ENCODE measurements at regions not wholly inside any gene's neighbourhood (a gene's known extent, or its start where the extent isn't known, plus 50 kb on each side); places are given as distances from the start of the nearest gene placed in this dataset.

- no peak overlapping the region for H3K9ac ChIP-seq (replicated peaks; ENCODE audit: extremely low read depth, insufficient read depth, low read length)
- H3K9me1 ChIP-seq (replicated peaks; ENCODE audit: control insufficient read depth, extremely low read depth, insufficient read depth, low read length): no peaks in the 10 kb centered on the region
- H4K20me1 ChIP-seq (replicated peaks; ENCODE audit: control insufficient read depth, extremely low read depth, insufficient read depth, low read length): no peaks in the 10 kb centered on the region
- DNase-seq (ENCODE audit: low read depth, low spot score): peak; percentile 84
- ChIA-PET CTCF (interaction anchor here (1.4 kb wide), 1 partner anchor 11 kb away, joined by 6 read pairs; no protein-coding TSS in a partner anchor), POLR2A (no interaction called here)
- no peak for TF ChIP-seq EZH2 (IDR thresholded peaks at IDR 0.05; ENCODE audit: borderline replicate concordance, low read depth, low read length, severe bottlenecking)
- TF ChIP-seq CTCF (IDR thresholded peaks at IDR 0.05; ENCODE audit: extremely low read depth in 1 of 2, insufficient read depth in 1 of 2, low read depth in 1 of 2, low read length in 2 of 2): no peak
- TF ChIP-seq FOS (IDR thresholded peaks at IDR 0.05; ENCODE audit: borderline replicate concordance, insufficient read depth, low read length): no peak
- no peak for TF ChIP-seq MAX (IDR thresholded peaks at IDR 0.05; ENCODE audit: insufficient read depth, insufficient read length)
- no peaks in the 10 kb centered on the region for H3K4me1 ChIP-seq (ENCODE audit: control insufficient read depth, extremely low read depth, insufficient read depth, low read length)
- FAIRE-seq: no peak
- no peaks in the 10 kb centered on the region for H3K79me2 ChIP-seq (ENCODE audit: control insufficient read depth, insufficient read depth, low read length)
- intact Hi-C loops (cut with micrococcal nuclease) (no loop called here), dilution Hi-C loops (cut with MboI; ENCODE audit: extremely low pct_ligation_motif_present, low sequenced_read_pairs) (no loop called here)
- no peak overlapping the region for H3K4me3 ChIP-seq (replicated peaks in 1 of 3; ENCODE audit: insufficient read depth in 1 of 3, low read depth in 1 of 3, low read length in 3 of 3)
- no peak overlapping the region for H3K27ac ChIP-seq (ENCODE audit: insufficient read depth, low read depth, low read length)
- H2AFZ ChIP-seq (ENCODE audit: low read depth, low read length): no peak overlapping the region
- no peak overlapping the region for H3K4me2 ChIP-seq (ENCODE audit: insufficient read depth, low read length)
- BruUV-seq (replicated peaks): no TSS peak
- H3K36me3 ChIP-seq (ENCODE audit: control insufficient read depth in 2 of 2, extremely low read depth in 1 of 2, insufficient read depth in 2 of 2, low read length in 2 of 2): no peaks in the 10 kb centered on the region
- H3K9me3 ChIP-seq (replicated peaks; ENCODE audit: control insufficient read depth, insufficient read depth, low read length): no peaks in the 10 kb centered on the region
- peaks cover 4 to 5% of the 10 kb centered on the region in 2 experiments for H3K27me3 ChIP-seq (ENCODE audit: control insufficient read depth in 2 of 2, insufficient read depth in 2 of 2, low read length in 2 of 2)
Measured at GRCh38 chr7:134368851-134369544, 52.3 kb upstream of the SLC35B4 start.
